RWPE2 (cell line): ENCODE measurements at regions not wholly inside any gene's neighbourhood (a gene's known extent, or its start where the extent isn't known, plus 50 kb on each side); places are given as distances from the start of the nearest gene placed in this dataset.
"Not testable (repeated sequence)": the region's sequence is repeated elsewhere in the genome, so short reads cannot be mapped to it uniquely, and the experiment has no call there.

Source experiments
- ATAC-seq: fragments of 200-7000 bp; cut with Tn5 transposase; 3 replicates; pipeline ENCODE4 v1.9.1; 2021; ENCODE audit warnings: low read depth
- DNase-seq: peaks from one replicate; pipeline ENCODE4 v3.0.0-alpha.2; 2020; ENCODE audit warnings: low spot score
- H3K27ac ChIP-seq: fragments of 450-650 bp; 2 replicates; pipeline ENCODE4 v1.5.1; 2017; ENCODE audit warnings: mild to moderate bottlenecking; ENCODE audit not compliant: poor library complexity, severe bottlenecking
- H3K27me3 ChIP-seq: fragments of 250-450 bp; sonication (Bioruptor Pico); 2 replicates; pipeline ENCODE4 v1.5.1; 2021; ENCODE audit warnings: mild to moderate bottlenecking, moderate library complexity; ENCODE audit not compliant: insufficient read depth, poor library complexity, severe bottlenecking
- H3K36me3 ChIP-seq: fragments of 250-450 bp; sonication (Bioruptor Pico); 2 replicates; pipeline ENCODE4 v1.5.1; 2020; ENCODE audit warnings: low read depth, mild to moderate bottlenecking, moderate library complexity
- H3K4me1 ChIP-seq: fragments of 250-450 bp; sonication (Bioruptor Pico); 2 replicates; pipeline ENCODE4 v1.5.1; 2021; ENCODE audit warnings: mild to moderate bottlenecking, moderate library complexity; ENCODE audit not compliant: insufficient read depth, poor library complexity, severe bottlenecking
- H3K4me3 ChIP-seq: fragments of 250-450 bp; sonication (Bioruptor Pico); 2 replicates; pipeline ENCODE4 v1.5.1; 2021; ENCODE audit warnings: mild to moderate bottlenecking, moderate library complexity; ENCODE audit not compliant: severe bottlenecking
- H3K9me3 ChIP-seq: fragments of 250-450 bp; sonication (Bioruptor Pico); 2 replicates; pipeline ENCODE4 v1.5.1; 2021; ENCODE audit warnings: mild to moderate bottlenecking, moderate library complexity; ENCODE audit not compliant: severe bottlenecking
- CTCF ChIP-seq: fragments of 450-650 bp; IDR thresholded peaks from one replicate; pipeline ENCODE4 v1.5.1; 2017; ENCODE audit warnings: mild to moderate bottlenecking, moderate library complexity; ENCODE audit not compliant: poor library complexity, severe bottlenecking

- no peak for DNase-seq
- Histone ChIP-seq H3K36me3 (no peaks in the 10 kb centered on the region), H3K4me1 (no peaks in the 10 kb centered on the region), H3K9me3 (no peaks in the 10 kb centered on the region), H3K27ac (no peak overlapping the region), H3K4me3 (no peak overlapping the region), H3K27me3 (no peaks in the 10 kb centered on the region)
- no peak for TF ChIP-seq CTCF
- no peak for ATAC-seq
These were observed 118.3 kb downstream of the EXOC5 start for GRCh38 chr14:57150449-57150848.

GRCh38 chr14:57139173-57139572 lies 129.5 kb downstream of the EXOC5 start:
- Histone ChIP-seq H3K36me3 (no peaks in the 10 kb centered on the region), H3K4me3 (no peak overlapping the region), H3K27me3 (no peaks in the 10 kb centered on the region), H3K4me1 (no peaks in the 10 kb centered on the region), H3K27ac (no peak overlapping the region), H3K9me3 (no peaks in the 10 kb centered on the region)
- no peak for DNase-seq
- ATAC-seq = no peak
- TF ChIP-seq CTCF = no peak

GRCh38 chr14:57136669-57137328 lies 131.9 kb downstream of the EXOC5 start:
- DNase-seq (no peak), ATAC-seq (no peak)
- Histone ChIP-seq H3K9me3 (no peaks in the 10 kb centered on the region), H3K27me3 (no peaks in the 10 kb centered on the region), H3K4me1 (no peaks in the 10 kb centered on the region), H3K36me3 (no peaks in the 10 kb centered on the region), H3K27ac (no peak overlapping the region), H3K4me3 (no peak overlapping the region)
- TF ChIP-seq CTCF = no peak

- not testable (repeated sequence) for H3K27ac ChIP-seq, H3K4me1 ChIP-seq, H3K9me3 ChIP-seq, DNase-seq, H3K36me3 ChIP-seq, ATAC-seq, H3K4me3 ChIP-seq
- peaks cover 12% of the 10 kb centered on the region for H3K27me3 ChIP-seq
These were observed 140.9 kb downstream of the EXOC5 start for GRCh38 chr14:57127809-57128208.

GRCh38 chr14:57122129-57122528 lies 146.6 kb downstream of the EXOC5 start:
- DNase-seq (no peak), ATAC-seq (no peak)
- Histone ChIP-seq H3K27me3 (peaks cover 37% of the 10 kb centered on the region), H3K4me1 (no peaks in the 10 kb centered on the region), H3K36me3 (no peaks in the 10 kb centered on the region), H3K4me3 (no peak overlapping the region), H3K9me3 (no peaks in the 10 kb centered on the region), H3K27ac (no peak overlapping the region)
- no peak for TF ChIP-seq CTCF

- ATAC-seq, H3K36me3 ChIP-seq, DNase-seq, H3K4me1 ChIP-seq, H3K9me3 ChIP-seq, H3K27me3 ChIP-seq: not testable (repeated sequence)
- peak overlapping the region; percentile 38 for H3K4me3 ChIP-seq
- H3K27ac ChIP-seq = peak overlapping the region; percentile 46
These were observed 156.5 kb downstream of the EXOC5 start for GRCh38 chr14:57112072-57112807.

GRCh38 chr14:57110411-57110810 lies 158.3 kb downstream of the EXOC5 start:
- H3K4me3 ChIP-seq = not testable (repeated sequence)

More at GRCh38 chr14:57110411-57110810, 158.3 kb downstream of the EXOC5 start:
- DNase-seq, H3K9me3 ChIP-seq, ATAC-seq, H3K4me1 ChIP-seq, H3K27me3 ChIP-seq, H3K27ac ChIP-seq, H3K36me3 ChIP-seq: not testable (repeated sequence)
